Left colon (tissue), 2 donors: ENCODE measurements at regions not wholly inside any gene's neighbourhood (a gene's known extent, or its start where the extent isn't known, plus 50 kb on each side); places are given as distances from the start of the nearest gene placed in this dataset.
A peak's percentile ranks its signal among the peaks of the same experiment; 100 is the strongest.
"Not testable (repeated sequence)": the region's sequence is repeated elsewhere in the genome, so short reads cannot be mapped to it uniquely, and the experiment has no call there.

ENCODE experiments used
- ATAC-seq: fragments of 200-7000 bp; cut with Tn5 transposase; one replicate; pipeline ENCODE4 v1.9.1; 2020; ENCODE audit warnings: mild to moderate bottlenecking, moderate library complexity
- DNase-seq, 2 donors: peaks; one replicate each; pipeline ENCODE4 v3.0.0-alpha.2; 2020
- intact Hi-C, 2 donors: fragments of 100-400 bp; cut with DNase I in 1 of 2; cut with micrococcal nuclease in 1 of 2; formaldehyde crosslinking; loops; one replicate each; pipeline versions ENCODE4 v1.11.2 to v1.14.0; 2022; cut with DNase I, micrococcal nuclease
- donor health status: DM: no; HTN: no; CAD: no.
- donor health status: DM: yes; HTN: yes; CAD: no.

DNA sequence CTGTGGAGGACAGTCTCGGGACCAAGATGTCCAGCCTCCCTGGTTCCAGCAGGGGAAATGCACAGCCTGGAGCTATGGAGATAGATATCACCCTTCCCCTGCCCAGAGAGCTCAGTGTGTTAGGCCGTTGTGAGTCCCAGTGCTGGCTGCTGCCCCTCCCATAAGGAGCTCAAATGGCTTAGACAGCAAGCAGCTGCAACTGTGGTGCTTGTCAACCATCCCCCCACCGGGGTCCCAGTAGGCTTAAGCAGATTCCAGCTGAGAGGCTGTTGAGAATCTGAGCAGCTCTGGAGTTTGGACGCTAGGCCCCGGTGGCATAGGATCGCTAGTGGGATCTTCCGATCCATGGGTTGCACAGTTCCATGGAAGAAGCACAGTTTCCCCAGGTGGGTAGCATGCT, 181.8 kb upstream of the POF1B start:
- DNase-seq (no peak), ATAC-seq (no peak)
- intact Hi-C loops, result no loop called here

DNA sequence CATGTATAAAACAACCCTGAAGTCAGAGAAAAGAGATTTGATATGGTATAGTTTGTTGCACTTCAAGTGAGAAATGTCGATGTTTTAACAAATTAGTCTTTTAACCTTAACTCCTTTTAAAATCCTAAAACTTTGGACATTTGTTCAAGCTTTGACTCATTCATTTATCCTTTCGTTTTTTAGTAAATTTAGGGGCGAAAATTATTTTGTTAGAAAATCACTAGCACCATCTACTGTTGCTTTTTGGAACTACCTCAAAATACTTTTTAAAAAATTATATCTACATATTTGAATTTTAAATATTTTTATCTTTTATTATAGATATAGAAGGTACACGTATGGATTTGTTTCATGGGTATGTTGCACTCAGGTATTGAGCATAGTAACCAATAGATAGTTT, 165.1 kb upstream of the POF1B start:
- DNase-seq (no peak), ATAC-seq (no peak)
- intact Hi-C loops, result loop anchor here in 1 of 2 donors (10.0 kb wide), 1 partner anchor 430 kb away; no protein-coding TSS in a partner anchor

DNA sequence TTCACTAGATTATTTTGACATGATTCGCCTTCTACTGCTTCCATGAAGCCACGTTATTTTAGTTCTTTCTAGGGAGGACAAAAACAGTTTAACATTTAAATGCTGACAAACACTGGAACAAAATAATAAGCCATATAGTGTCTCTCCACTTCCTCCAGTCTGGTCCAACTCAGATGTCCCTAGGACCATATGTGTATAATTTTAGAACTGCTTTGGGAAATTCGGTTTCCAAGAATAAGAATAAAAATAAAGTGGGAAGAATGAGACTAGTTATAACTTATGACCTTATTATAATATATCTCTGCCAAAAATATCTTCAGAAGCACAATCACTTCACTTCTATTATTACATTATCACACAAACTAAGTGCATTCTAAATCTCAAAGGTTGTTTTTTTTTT, 164.4 kb upstream of the POF1B start:
- no peak for DNase-seq
- ATAC-seq, result no peak
- intact Hi-C loops, result loop anchor here in 1 of 2 donors (10.0 kb wide), 1 partner anchor 429 kb away; no protein-coding TSS in a partner anchor

DNA sequence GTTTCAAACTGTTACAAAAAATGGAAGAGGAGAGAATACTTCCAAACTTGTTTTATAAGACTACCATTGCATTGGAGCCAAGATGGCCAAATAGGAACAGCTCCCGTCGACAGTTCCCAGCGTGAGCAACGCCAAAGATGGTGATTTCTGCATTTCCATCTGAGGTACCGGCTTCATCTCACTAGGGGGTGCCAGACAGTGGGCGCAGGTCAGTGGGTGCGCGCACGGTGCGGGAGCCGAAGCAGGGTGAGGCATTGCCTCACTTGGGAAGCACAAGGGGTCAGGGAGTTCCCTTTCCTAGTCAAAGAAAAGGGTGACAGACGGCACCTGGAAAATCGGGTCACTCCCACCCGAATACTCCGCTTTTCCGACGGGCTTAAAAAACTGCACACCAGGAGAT, 149.7 kb upstream of the POF1B start:
- DNase-seq, ATAC-seq, intact Hi-C loops: not testable (repeated sequence)

DNA sequence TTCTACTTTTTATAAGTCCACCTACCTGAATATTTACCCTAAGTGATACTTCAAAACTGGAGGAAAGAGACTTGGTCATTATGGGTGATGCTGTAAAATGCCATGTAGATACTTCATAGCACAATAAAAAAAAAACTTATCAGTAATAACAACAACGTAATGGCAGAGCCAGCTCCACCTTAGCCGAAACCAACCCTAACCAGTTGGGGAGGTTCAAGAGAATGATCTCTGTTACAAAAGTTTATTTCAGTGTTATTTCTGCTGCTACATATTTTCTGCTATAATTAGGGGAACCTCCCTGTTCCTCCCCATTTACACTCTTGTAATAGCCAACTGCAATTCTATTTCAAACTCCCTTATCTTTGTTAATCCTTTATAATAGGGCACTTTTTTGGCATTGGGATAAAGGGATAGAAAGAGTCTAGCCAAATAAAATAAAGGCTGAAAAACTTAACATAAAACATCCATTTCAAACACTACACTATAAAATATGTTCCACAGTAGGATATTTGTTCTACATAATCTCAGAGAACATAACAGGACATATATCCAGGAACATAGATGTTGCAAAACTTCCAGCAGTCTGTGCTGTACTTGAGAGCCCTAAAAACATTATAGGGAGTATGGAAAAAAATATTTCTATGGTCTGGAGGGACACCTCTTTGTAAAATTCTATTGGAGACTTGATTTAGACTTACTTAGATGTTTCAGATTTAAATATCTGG, 138.7 kb upstream of the POF1B start:
- intact Hi-C loops, result no loop called here
- DNase-seq (peak in 1 of 2 donors; percentile 32), ATAC-seq (peak; percentile 87)

DNA sequence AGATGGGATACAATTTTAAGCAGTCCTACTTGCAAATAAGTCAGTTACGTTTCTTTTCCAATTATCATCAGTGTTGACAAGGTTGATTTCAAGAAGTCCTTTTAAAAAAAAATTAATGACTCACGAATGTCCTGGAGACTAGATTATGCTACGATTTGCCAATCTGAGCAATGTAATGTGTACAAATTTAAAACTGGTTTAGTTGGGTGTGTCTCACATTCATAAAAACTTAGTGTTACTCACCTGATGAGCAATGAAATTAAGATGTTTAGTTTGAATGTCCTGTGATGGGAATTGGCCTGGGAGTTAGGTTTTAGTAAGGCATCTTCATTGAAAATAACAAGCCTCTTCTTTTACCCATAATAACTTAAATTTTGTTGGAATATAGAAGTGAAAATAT, 136.7 kb upstream of the POF1B start:
- intact Hi-C loops, result no loop called here
- ATAC-seq (peak; percentile 43), DNase-seq (no peak)

DNA sequence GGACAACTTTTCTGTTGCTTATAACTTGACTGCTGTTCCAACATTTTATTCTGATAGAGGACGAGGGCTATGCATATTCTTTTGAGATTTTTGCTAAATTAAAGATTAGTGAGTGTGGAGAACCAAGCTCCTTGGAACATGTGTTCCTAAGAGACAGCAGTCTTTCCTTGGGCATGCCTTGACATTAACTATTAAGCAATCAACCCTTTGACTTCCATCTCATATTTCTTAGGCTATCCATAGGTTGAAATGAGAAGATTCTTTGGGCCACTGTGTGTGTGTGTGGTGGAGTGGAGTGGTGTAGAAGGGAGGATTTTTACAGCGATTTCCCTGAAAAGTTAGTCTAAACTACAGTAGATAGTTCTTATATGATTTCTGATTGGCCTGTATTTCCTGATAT, 127.4 kb upstream of the POF1B start:
- no peak for DNase-seq

DNA sequence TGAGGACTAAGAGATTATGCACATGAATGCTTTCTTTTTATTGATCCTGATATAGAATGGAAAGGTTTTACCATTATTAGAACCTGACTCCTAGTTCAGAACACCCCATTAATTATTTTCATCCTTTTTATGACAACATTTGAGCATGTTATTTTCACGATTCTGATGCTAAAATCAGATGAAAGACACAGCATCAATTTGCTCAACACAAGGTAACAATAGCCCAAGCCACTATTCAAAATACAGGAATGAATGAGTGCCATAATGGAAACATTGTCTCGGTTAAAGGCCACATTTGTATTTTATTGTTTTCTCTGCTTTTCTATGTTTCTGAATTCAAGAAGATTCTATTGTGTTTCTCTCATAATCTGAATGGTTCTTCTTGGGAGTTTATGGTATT, 126.3 kb upstream of the POF1B start:
- intact Hi-C loops, result no loop called here
- DNase-seq (no peak), ATAC-seq (no peak)

More for the DNA sequence above, 127.4 kb upstream of the POF1B start:
- ATAC-seq, result no peak
- intact Hi-C loops, result no loop called here

DNA sequence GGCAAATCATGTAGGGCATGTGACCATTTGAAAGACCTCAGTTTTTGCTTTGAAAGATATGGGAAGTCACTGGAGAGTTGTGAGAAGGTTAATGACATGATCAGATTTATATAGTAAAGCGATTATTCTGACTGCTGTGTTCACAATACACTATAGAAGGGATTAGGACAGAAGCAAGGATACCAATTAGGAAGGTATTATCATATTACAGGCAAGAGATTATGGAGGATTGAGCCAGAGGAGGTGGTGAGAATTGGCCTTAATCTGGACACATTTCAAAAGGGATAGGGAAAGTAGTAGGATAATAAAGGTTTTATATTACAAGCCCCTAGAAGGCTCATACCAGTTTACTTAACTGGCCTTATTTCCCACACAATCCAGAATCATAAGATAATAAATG, 124.9 kb upstream of the POF1B start:
- ATAC-seq (no peak), DNase-seq (no peak)
- intact Hi-C loops, result no loop called here

DNA sequence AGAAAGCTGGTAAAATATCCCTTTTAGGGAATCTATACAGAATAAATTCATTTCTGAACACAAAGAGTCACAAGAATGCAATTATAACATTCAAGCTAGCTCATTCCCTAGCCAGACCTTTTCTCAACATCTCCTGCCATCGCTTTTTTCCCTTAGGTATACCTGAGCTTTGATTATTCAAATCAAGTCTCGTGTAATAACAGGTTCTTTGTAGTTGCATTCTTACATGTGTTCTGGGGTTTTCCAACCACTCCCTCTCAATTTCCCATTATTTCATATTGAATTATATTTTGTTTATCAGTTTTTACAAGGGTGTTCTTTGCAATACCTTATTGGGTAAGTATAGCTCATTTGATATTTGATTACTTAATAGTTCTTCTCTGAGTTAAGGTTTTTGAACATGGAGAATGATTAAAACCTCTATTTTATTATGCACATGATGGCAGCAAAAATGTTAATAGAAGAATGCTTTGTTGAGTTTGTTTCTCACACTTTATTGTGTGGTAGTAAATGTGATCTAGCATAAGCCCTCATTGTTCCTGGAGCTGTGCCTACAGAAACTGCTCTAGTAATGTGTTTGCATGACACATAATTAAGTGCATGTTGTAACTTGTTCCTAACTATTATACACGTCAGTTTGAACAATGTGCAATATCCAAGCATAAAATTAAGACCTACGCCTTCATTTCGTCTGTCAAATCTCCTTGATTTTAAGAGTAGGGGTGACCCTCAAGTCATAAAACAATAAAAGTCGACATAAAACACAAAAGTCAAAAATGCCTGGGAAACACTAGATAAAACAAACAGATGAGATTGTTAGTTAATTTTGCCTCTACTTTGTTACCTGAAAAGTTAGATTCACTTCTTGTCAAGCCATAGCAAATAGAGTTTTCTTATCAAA, 124.0 kb upstream of the POF1B start:
- intact Hi-C loops, result no loop called here
- peak; percentile 86 for ATAC-seq
- peak in 1 of 2 donors; percentile 9 for DNase-seq

DNA sequence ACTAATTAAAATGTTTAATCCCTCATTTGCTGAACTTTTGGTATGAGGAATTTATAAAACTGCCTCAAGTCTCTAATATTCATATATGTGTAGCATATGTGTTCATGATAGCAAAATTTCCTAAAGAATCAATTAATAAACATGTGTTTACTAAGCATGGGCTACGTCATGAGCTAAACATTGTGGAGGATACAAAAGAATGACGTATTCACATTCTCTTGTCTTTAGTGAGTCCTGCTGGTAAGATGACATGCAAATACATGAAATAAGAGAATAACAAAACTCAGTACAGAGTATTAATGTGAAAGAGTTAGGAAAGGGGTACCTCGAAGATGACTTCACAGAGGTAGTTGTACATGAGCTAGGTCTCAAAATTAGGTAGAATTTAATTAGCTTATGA, 121.9 kb upstream of the POF1B start:
- DNase-seq (no peak), ATAC-seq (no peak)
- intact Hi-C loops, result no loop called here

DNA sequence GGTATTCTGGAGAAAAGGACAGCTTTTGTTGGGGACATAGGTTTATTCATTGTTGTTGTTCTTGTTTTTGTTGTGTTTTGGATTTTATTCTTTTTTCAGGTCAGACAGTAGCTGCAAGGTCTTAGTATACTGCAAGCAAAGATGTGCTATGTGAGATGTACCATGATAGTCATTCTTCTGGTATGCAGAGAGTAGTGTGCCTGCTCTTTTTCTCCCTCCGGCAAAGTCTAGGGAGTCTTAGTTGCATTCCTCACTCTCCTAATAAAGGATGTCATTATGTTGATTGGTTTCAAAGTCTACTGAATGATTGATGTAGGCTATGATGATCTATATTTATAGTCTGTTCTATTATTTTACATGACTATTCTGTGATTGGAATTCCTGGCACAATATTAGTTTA, 119.9 kb upstream of the POF1B start:
- DNase-seq, result no peak
- ATAC-seq, result peak; percentile 24
- intact Hi-C loops, result no loop called here

DNA sequence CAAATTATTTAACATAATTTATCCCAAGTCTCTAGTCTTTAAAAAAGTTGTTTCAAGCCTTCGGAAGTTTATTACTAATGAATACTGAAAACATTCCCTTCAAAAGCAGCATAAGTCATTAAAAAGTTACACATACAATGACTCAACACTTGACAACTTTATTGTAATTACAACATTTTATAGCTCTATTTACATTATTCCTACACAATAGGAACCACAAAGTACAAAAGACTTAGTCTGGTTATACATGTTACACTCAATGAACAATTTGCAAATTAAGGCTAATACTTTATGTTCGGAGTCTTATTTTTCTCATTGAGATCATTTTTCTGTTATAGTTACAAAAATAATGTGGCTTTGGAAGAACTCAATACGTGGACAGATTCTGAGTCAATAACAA, 114.4 kb upstream of the POF1B start:
- DNase-seq, result no peak
- intact Hi-C loops, result no loop called here
- peak; percentile 40 for ATAC-seq

DNA sequence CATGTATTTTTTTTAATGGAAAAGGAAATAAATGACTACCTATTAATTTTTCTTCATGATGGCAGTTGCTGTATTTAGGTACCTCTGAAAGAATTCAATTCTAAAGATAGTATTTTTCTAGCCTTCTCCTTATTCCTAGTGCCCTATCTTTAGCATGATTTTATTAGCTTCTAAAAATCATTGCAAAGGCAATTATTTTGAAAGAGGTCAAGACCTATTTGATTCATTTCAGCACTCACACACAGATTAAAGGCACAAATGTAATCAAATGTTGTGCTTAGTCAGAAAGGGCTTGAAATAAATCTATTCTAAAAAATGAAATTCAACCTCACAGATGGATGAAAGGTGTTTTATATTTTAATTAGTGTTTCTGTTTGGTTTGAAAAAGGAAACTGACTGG, 74.8 kb upstream of the POF1B start:
- intact Hi-C loops, result no loop called here
- DNase-seq (no peak), ATAC-seq (no peak)

DNA sequence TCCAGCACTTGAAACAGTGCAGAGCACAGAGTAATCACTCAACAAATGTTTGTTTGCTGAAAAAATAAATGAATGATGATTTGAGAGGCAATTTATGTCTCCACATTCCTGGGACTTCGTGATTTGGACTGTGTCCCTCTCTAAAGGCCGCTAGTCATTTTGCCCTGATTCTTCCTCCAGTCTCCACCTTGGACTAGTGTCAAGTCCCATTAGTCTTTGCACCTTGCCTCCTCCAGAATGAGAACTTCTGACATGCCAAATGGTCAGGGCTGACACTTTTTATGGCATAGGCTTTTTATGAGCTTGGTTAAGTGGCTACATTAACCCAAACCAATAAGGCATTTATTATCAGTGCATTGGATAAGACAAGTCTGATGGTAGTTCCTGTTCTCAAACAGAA, 65.1 kb upstream of the POF1B start:
- DNase-seq (no peak), ATAC-seq (peak; percentile 88)
- intact Hi-C loops, result no loop called here
